HCT116 (cell line): ENCODE measurements at regions not wholly inside any gene's neighbourhood (a gene's known extent, or its start where the extent isn't known, plus 50 kb on each side); places are given as distances from the start of the nearest gene placed in this dataset.

Source experiments
- ATAC-seq: fragments of 200-7000 bp; cut with Tn5 transposase; 2 replicates; pipeline ENCODE4 v1.9.1; 2020; ENCODE audit warnings: mild to moderate bottlenecking, moderate library complexity
- BruUV-seq: library from RNA; stranded (reverse); fragments of 400-500 nt; replicated peaks from 2 replicates; lab custom pipeline; 2021; lab: Mats Ljungman, UMichigan
- CTCF ChIA-PET: fragments of 300-600 bp; sonication (Branson Sonifier 250); formaldehyde crosslinking; loops from one replicate; lab custom pipeline; 2021; ENCODE audit warnings: antibody characterized with exemption; lab: Charles Lee
- POLR2A ChIA-PET: fragments of 300-600, 350-600 bp; sonication (Branson Sonifier 250); formaldehyde crosslinking; loops from one replicate; lab custom pipeline; 2021; ENCODE audit warnings: antibody characterized with exemption; lab: Charles Lee
- RAD21 ChIA-PET, 2 experiments: fragments of 300-600 bp; sonication (Branson Sonifier 250); formaldehyde crosslinking; loops; one replicate each; lab custom pipeline; 2023; ENCODE audit warnings: low total read pairs in 2 of 2; ENCODE audit not compliant: uncharacterized antibody in 2 of 2, unreplicated experiment in 2 of 2, low non-redundant PET in 1 of 2; lab: Charles Lee
- DNase-seq: peaks from one replicate; pipeline ENCODE4 v3.0.0-alpha.2; 2010; ENCODE audit warnings: low read depth, low spot score
- H2AFZ ChIP-seq: fragments of 200-600 bp; shearing (Covaris generic), sonication (generic); 2 replicates; pipeline ENCODE4 v1.6.1; 2017; ENCODE audit warnings: low read depth, mixed run types, mixed read lengths, antibody characterized with exemption, low read length; ENCODE audit not compliant: poor library complexity, severe bottlenecking
- H3K27ac ChIP-seq: 2 replicates; pipeline ENCODE4 v1.5.1; 2012; ENCODE audit warnings: low read depth, low read length
- H3K27me3 ChIP-seq: fragments of 200-600 bp; sonication (generic); 2 replicates; pipeline ENCODE4 v1.6.1; 2016; ENCODE audit warnings: mixed run types, low read length, mixed read lengths; ENCODE audit not compliant: insufficient read depth
- H3K36me3 ChIP-seq, 2 experiments: fragments of 200-500 bp in 1 of 2; fragments of 200-600 bp in 1 of 2; sonication (Bioruptor generic) in 1 of 2; sonication (generic) in 1 of 2; 2 replicates each; pipeline versions ENCODE4 v1.5.1 to v1.6.1; 2014 to 2016; ENCODE audit warnings: low read length in 2 of 2, inconsistent platforms in 1 of 2, mixed read lengths in 1 of 2, mixed run types in 1 of 2; ENCODE audit not compliant: insufficient read depth in 2 of 2, control insufficient read depth in 1 of 2
- H3K4me1 ChIP-seq, 2 experiments: fragments of 200-600 bp in 1 of 2; sonication (generic) in 1 of 2; 2 replicates each; pipeline versions ENCODE4 v1.5.1 to v1.6.1; 2012 to 2017; ENCODE audit warnings: low read length in 2 of 2, inconsistent platforms in 1 of 2, mild to moderate bottlenecking in 1 of 2, mixed read lengths in 1 of 2, mixed run types in 1 of 2, moderate library complexity in 1 of 2; ENCODE audit not compliant: insufficient read depth in 2 of 2, control insufficient read depth in 1 of 2
- H3K4me2 ChIP-seq: fragments of 200-600 bp; sonication (generic); 2 replicates; pipeline ENCODE4 v1.6.1; 2017; ENCODE audit warnings: mixed run types, low read length, mixed read lengths
- H3K4me3 ChIP-seq, 2 experiments: fragments of 200-600 bp in 1 of 2; sonication (generic) in 1 of 2; replicated peaks in 1 of 2; 2 replicates each; pipeline ENCODE4 v1.5.1; 2011 to 2016; ENCODE audit warnings: low read length in 2 of 2, control low read depth in 1 of 2, low read depth in 1 of 2, mild to moderate bottlenecking in 1 of 2, mixed read lengths in 1 of 2, mixed run types in 1 of 2
- H3K79me2 ChIP-seq: fragments of 200-600 bp; sonication (generic); 2 replicates; pipeline ENCODE4 v1.6.1; 2017; ENCODE audit warnings: mild to moderate bottlenecking, mixed run types, low read length, moderate library complexity, mixed read lengths; ENCODE audit not compliant: insufficient read depth
- H3K9ac ChIP-seq: fragments of 200-600 bp; sonication (generic); 2 replicates; pipeline ENCODE4 v1.6.1; 2016; ENCODE audit warnings: low read length, mixed read lengths
- H3K9me2 ChIP-seq: fragments of 200-600 bp; sonication (generic), shearing (Covaris generic); 2 replicates; pipeline ENCODE4 v1.6.1; 2017; ENCODE audit warnings: mixed run types, mild to moderate bottlenecking, moderate library complexity; ENCODE audit not compliant: insufficient read depth
- H3K9me3 ChIP-seq, 2 experiments: fragments of 200-500 bp in 1 of 2; fragments of 200-600 bp in 1 of 2; sonication (Bioruptor generic) in 1 of 2; sonication (generic) in 1 of 2; 2 replicates each; pipeline ENCODE4 v1.6.1; 2014 to 2017; ENCODE audit warnings: low read length in 2 of 2, mixed read lengths in 2 of 2, inconsistent platforms in 1 of 2, low read depth in 1 of 2, mild to moderate bottlenecking in 1 of 2, mixed run types in 1 of 2, moderate library complexity in 1 of 2; ENCODE audit not compliant: control insufficient read depth in 1 of 2, insufficient read depth in 1 of 2
- H4K20me1 ChIP-seq: fragments of 200-600 bp; sonication (generic), shearing (Covaris generic); 2 replicates; pipeline ENCODE4 v1.6.1; 2017; ENCODE audit warnings: mixed run types, mild to moderate bottlenecking, moderate library complexity; ENCODE audit not compliant: insufficient read depth
- CBX3 ChIP-seq: IDR thresholded peaks from 2 replicates; pipeline ENCODE4 v1.6.1; 2012; ENCODE audit warnings: low read depth
- EGR1 ChIP-seq: IDR thresholded peaks from 2 replicates; pipeline ENCODE4 v1.6.1; 2012; ENCODE audit warnings: low read depth
- ELF1 ChIP-seq: IDR thresholded peaks from 2 replicates; pipeline ENCODE4 v1.6.1; 2012; ENCODE audit warnings: low read depth, borderline replicate concordance
- JUND ChIP-seq: IDR thresholded peaks from 2 replicates; pipeline ENCODE4 v1.6.1; 2012
- POLR2A ChIP-seq: IDR thresholded peaks from 2 replicates; pipeline ENCODE4 v1.7.0; 2011; ENCODE audit warnings: borderline replicate concordance; ENCODE audit not compliant: insufficient read depth, insufficient read length; ENCODE audit errors: extremely low read depth
- RAD21 ChIP-seq: IDR thresholded peaks from 2 replicates; pipeline ENCODE4 v1.6.1; 2012; ENCODE audit warnings: low read depth, mild to moderate bottlenecking
- SIN3A ChIP-seq: IDR thresholded peaks from 2 replicates; pipeline ENCODE4 v1.6.1; 2012; ENCODE audit warnings: low read depth
- SP1 ChIP-seq: IDR thresholded peaks from 2 replicates; pipeline ENCODE4 v1.6.1; 2012; ENCODE audit warnings: low read depth
- SRF ChIP-seq: IDR thresholded peaks from 2 replicates; pipeline ENCODE4 v1.6.1; 2012; ENCODE audit warnings: low read depth
- ZFX ChIP-seq: fragments of 450-650 bp; IDR thresholded peaks from 2 replicates; pipeline ENCODE4 v1.6.1; 2017
- intact Hi-C: fragments of 100-400 bp; cut with micrococcal nuclease; formaldehyde crosslinking; loops from 2 replicates; pipeline ENCODE4 v1.10.0; 2022
- TF ChIP-seq, protein P1 (sequence below): IDR thresholded peaks from 2 replicates; pipeline ENCODE4 v1.6.1; 2011; ENCODE audit warnings: mild to moderate bottlenecking, low read length, moderate library complexity; ENCODE audit not compliant: insufficient replicate concordance; ENCODE audit errors: extremely low read depth
- TF ChIP-seq, protein P2 (sequence below), 3 experiments: fragments of 200-600 bp in 1 of 3; sonication (generic) in 1 of 3; IDR thresholded peaks in 2 of 3; conservative IDR thresholded peaks in 1 of 3; 2 replicates each; pipeline ENCODE4 v1.5.1; 2012 to 2017; ENCODE audit warnings: low read depth in 2 of 3, low read length in 2 of 3, antibody characterized with exemption in 1 of 3, borderline replicate concordance in 1 of 3, control low read depth in 1 of 3, mild to moderate bottlenecking in 1 of 3, mixed read lengths in 1 of 3, mixed run types in 1 of 3, moderate library complexity in 1 of 3; ENCODE audit not compliant: insufficient read depth in 1 of 3

DNA sequence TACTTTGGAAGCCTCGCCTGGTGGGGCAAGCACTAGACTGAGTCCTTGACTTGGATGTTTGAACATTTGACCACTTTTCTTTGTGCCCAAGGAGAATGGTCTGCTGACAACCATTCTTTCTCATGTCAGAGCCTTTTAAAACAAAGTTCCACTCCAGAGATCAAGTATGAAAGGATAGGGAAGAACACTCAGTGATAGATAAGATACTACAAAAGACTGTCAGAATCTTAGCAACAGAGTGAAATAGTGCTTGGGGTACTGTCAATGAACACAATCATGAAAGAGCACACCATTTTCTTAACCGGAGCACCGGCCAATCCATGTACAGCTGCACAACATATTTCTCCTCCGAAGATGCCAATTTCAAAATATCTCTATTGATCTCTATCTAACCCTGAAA lies 82.8 kb upstream of the ADO start:
- RAD21 ChIA-PET: no interaction called here
- no TSS peak for BruUV-seq
- POLR2A ChIA-PET: no interaction called here

More for the DNA sequence above, 82.8 kb upstream of the ADO start:
- no peaks in the 10 kb centered on the region for H3K79me2 ChIP-seq
- TF ChIP-seq SIN3A: no peak
- TF ChIP-seq JUND: no peak
- no peak for TF ChIP-seq SRF
- no peak for TF ChIP-seq CBX3
- no peak for TF ChIP-seq ELF1
- no peak for TF ChIP-seq EGR1
- TF ChIP-seq, protein P1, sequence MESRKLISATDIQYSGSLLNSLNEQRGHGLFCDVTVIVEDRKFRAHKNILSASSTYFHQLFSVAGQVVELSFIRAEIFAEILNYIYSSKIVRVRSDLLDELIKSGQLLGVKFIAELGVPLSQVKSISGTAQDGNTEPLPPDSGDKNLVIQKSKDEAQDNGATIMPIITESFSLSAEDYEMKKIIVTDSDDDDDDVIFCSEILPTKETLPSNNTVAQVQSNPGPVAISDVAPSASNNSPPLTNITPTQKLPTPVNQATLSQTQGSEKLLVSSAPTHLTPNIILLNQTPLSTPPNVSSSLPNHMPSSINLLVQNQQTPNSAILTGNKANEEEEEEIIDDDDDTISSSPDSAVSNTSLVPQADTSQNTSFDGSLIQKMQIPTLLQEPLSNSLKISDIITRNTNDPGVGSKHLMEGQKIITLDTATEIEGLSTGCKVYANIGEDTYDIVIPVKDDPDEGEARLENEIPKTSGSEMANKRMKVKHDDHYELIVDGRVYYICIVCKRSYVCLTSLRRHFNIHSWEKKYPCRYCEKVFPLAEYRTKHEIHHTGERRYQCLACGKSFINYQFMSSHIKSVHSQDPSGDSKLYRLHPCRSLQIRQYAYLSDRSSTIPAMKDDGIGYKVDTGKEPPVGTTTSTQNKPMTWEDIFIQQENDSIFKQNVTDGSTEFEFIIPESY: no peak
- TF ChIP-seq, protein P2, sequence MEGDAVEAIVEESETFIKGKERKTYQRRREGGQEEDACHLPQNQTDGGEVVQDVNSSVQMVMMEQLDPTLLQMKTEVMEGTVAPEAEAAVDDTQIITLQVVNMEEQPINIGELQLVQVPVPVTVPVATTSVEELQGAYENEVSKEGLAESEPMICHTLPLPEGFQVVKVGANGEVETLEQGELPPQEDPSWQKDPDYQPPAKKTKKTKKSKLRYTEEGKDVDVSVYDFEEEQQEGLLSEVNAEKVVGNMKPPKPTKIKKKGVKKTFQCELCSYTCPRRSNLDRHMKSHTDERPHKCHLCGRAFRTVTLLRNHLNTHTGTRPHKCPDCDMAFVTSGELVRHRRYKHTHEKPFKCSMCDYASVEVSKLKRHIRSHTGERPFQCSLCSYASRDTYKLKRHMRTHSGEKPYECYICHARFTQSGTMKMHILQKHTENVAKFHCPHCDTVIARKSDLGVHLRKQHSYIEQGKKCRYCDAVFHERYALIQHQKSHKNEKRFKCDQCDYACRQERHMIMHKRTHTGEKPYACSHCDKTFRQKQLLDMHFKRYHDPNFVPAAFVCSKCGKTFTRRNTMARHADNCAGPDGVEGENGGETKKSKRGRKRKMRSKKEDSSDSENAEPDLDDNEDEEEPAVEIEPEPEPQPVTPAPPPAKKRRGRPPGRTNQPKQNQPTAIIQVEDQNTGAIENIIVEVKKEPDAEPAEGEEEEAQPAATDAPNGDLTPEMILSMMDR (IDR thresholded peaks at IDR 0.05 in 2 of 3, conservative IDR thresholded peaks at IDR 0.05 in 1 of 3; ENCODE audit: borderline replicate concordance in 1 of 3, insufficient read depth in 1 of 3, low read depth in 2 of 3, low read length in 2 of 3): no peak
- no peak for TF ChIP-seq POLR2A
- no peak for TF ChIP-seq SP1
- TF ChIP-seq ZFX: no peak
- no peak for TF ChIP-seq RAD21
- TF ChIP-seq, all 23 proteins: peak for 0
- H3K9me3 ChIP-seq: no peaks in the 10 kb centered on the region
- H3K36me3 ChIP-seq: no peaks in the 10 kb centered on the region
- H3K27ac ChIP-seq: no peak overlapping the region
- H3K9ac ChIP-seq: no peak overlapping the region
- H3K9me2 ChIP-seq: no peaks in the 10 kb centered on the region
- no peaks in the 10 kb centered on the region for H3K4me1 ChIP-seq
- no peak overlapping the region for H3K4me3 ChIP-seq
- no peak for ATAC-seq
- no peak for DNase-seq
- H4K20me1 ChIP-seq: no peaks in the 10 kb centered on the region
- H3K27me3 ChIP-seq: peaks cover 11% of the 10 kb centered on the region; the same call in 1 of the 2 replicates
- no peak overlapping the region for H2AFZ ChIP-seq
- H3K4me2 ChIP-seq: no peak overlapping the region
- intact Hi-C loops: no loop called here
- CTCF ChIA-PET: no interaction called here
